A673 (cell line): ENCODE measurements at regions not wholly inside any gene's neighbourhood (a gene's known extent, or its start where the extent isn't known, plus 50 kb on each side); places are given as distances from the start of the nearest gene placed in this dataset.
"Not testable (repeated sequence)": the region's sequence is repeated elsewhere in the genome, so short reads cannot be mapped to it uniquely, and the experiment has no call there.

Source experiments
- CTCF ChIP-seq: fragments of 300-800, 200-600 bp; sonication (generic); conservative IDR thresholded peaks from 2 replicates; pipeline ENCODE4 v1.5.1; 2017; ENCODE audit warnings: low read depth, mild to moderate bottlenecking, antibody characterized with exemption, low read length, moderate library complexity, mixed read lengths
- EZH2 ChIP-seq: fragments of 200-600 bp; sonication (generic); IDR thresholded peaks from 2 replicates; pipeline ENCODE4 v1.6.1; 2017; ENCODE audit warnings: borderline replicate concordance, low read depth, mild to moderate bottlenecking, mixed read lengths, antibody characterized with exemption, low read length; ENCODE audit not compliant: poor library complexity, severe bottlenecking

GRCh38 chr3:193823213-193823605, 230.2 kb downstream of the OPA1 start:
- not testable (repeated sequence) for TF ChIP-seq CTCF, EZH2
